Mesenchymal stem cell (in vitro differentiated cells and primary cell): ENCODE measurements at regions not wholly inside any gene's neighbourhood (a gene's known extent, or its start where the extent isn't known, plus 50 kb on each side); places are given as distances from the start of the nearest gene placed in this dataset.
"Not testable (repeated sequence)": the region's sequence is repeated elsewhere in the genome, so short reads cannot be mapped to it uniquely, and the experiment has no call there.

Experiments used
- DNase-seq: peaks from one replicate; pipeline ENCODE4 v3.0.0-alpha.2; 2013
- H2AFZ ChIP-seq: one replicate; pipeline ENCODE4 v1.6.1; 2013; ENCODE audit warnings: low read depth, mild to moderate bottlenecking, control low read depth, inconsistent platforms, low read length, moderate library complexity
- H2AK5ac ChIP-seq: 2 replicates; pipeline ENCODE4 v1.6.1; 2013; ENCODE audit warnings: low read length, moderate library complexity, mild to moderate bottlenecking, inconsistent platforms; ENCODE audit not compliant: severe bottlenecking
- H2BK120ac ChIP-seq: one replicate; pipeline ENCODE4 v1.6.1; 2013; ENCODE audit warnings: low read depth, mild to moderate bottlenecking, inconsistent platforms, low read length, moderate library complexity
- H2BK12ac ChIP-seq, 2 experiments: one replicate each; pipeline ENCODE4 v1.6.1; 2013; ENCODE audit warnings: inconsistent platforms in 2 of 2, low read length in 2 of 2, mild to moderate bottlenecking in 2 of 2, moderate library complexity in 2 of 2, control low read depth in 1 of 2
- H2BK15ac ChIP-seq: one replicate; pipeline ENCODE4 v1.6.1; 2013; ENCODE audit warnings: mild to moderate bottlenecking, low read depth, inconsistent platforms; ENCODE audit not compliant: poor library complexity, severe bottlenecking
- H2BK5ac ChIP-seq: 2 replicates; pipeline ENCODE4 v1.6.1; 2013; ENCODE audit warnings: low read depth, mild to moderate bottlenecking, low read length, control low read depth, inconsistent platforms; ENCODE audit not compliant: poor library complexity, severe bottlenecking
- H3K14ac ChIP-seq, 2 experiments: one replicate each; pipeline ENCODE4 v1.6.1; 2013; ENCODE audit warnings: inconsistent platforms in 2 of 2, low read length in 2 of 2, control low read depth in 1 of 2, mild to moderate bottlenecking in 1 of 2, moderate library complexity in 1 of 2
- H3K18ac ChIP-seq, 2 experiments: one replicate each; pipeline ENCODE4 v1.6.1; 2013; ENCODE audit warnings: inconsistent platforms in 2 of 2, low read length in 2 of 2, control low read depth in 1 of 2, low read depth in 1 of 2, mild to moderate bottlenecking in 1 of 2
- H3K23ac ChIP-seq, 2 experiments: one replicate each; pipeline ENCODE4 v1.6.1; 2013; ENCODE audit warnings: inconsistent platforms in 2 of 2, low read length in 2 of 2, mild to moderate bottlenecking in 2 of 2, moderate library complexity in 2 of 2, control low read depth in 1 of 2
- H3K27ac ChIP-seq: 2 replicates; pipeline ENCODE4 v1.5.1; 2013; ENCODE audit warnings: mild to moderate bottlenecking, moderate library complexity, low read length, control low read depth, inconsistent platforms; ENCODE audit not compliant: poor library complexity, severe bottlenecking
- H3K27me3 ChIP-seq, 2 experiments: 2 replicates each; pipeline versions ENCODE4 v1.6.1 to v1.7.0; 2013; ENCODE audit warnings: low read length in 2 of 2, mild to moderate bottlenecking in 2 of 2, moderate library complexity in 2 of 2, control low read depth in 1 of 2, inconsistent platforms in 1 of 2; ENCODE audit not compliant: control insufficient read depth in 1 of 2, insufficient read depth in 1 of 2
- H3K36me3 ChIP-seq, 2 experiments: 2 replicates each; pipeline versions ENCODE4 v1.6.1 to v1.7.0; 2013; ENCODE audit warnings: low read length in 2 of 2, control low read depth in 1 of 2, inconsistent platforms in 1 of 2, low read depth in 1 of 2, mild to moderate bottlenecking in 1 of 2; ENCODE audit not compliant: insufficient read depth in 2 of 2, control insufficient read depth in 1 of 2
- H3K4ac ChIP-seq, 2 experiments: one replicate each; pipeline ENCODE4 v1.6.1; 2013; ENCODE audit warnings: inconsistent platforms in 2 of 2, low read length in 2 of 2, mild to moderate bottlenecking in 2 of 2, moderate library complexity in 2 of 2, control low read depth in 1 of 2, low read depth in 1 of 2
- H3K4me1 ChIP-seq: 2 replicates; pipeline ENCODE4 v1.6.1; 2013; ENCODE audit warnings: low read depth, low read length, control low read depth; ENCODE audit not compliant: control insufficient read depth, insufficient read depth
- H3K4me2 ChIP-seq: 2 replicates; pipeline ENCODE4 v1.6.1; 2013; ENCODE audit warnings: low read length, mild to moderate bottlenecking, inconsistent platforms; ENCODE audit not compliant: poor library complexity, severe bottlenecking
- H3K4me3 ChIP-seq, 2 experiments: 2 replicates each; pipeline versions ENCODE4 v1.5.1 to v1.7.0; 2013; ENCODE audit warnings: low read length in 2 of 2, mild to moderate bottlenecking in 2 of 2, control low read depth in 1 of 2, low read depth in 1 of 2; ENCODE audit not compliant: insufficient read depth in 1 of 2
- H3K79me1 ChIP-seq: replicated peaks from 2 replicates; pipeline ENCODE4 v1.6.1; 2013; ENCODE audit warnings: mild to moderate bottlenecking, control low read depth, low read length, inconsistent platforms; ENCODE audit not compliant: poor library complexity, severe bottlenecking
- H3K9ac ChIP-seq: 2 replicates; pipeline ENCODE4 v1.7.0; 2013; ENCODE audit warnings: mild to moderate bottlenecking, low read length, moderate library complexity
- H3K9me3 ChIP-seq: 2 replicates; pipeline ENCODE4 v1.7.0; 2013; ENCODE audit warnings: mild to moderate bottlenecking, low read length; ENCODE audit not compliant: control insufficient read depth
- H4K8ac ChIP-seq: one replicate; pipeline ENCODE4 v1.6.1; 2013; ENCODE audit warnings: inconsistent platforms, mild to moderate bottlenecking, low read length, moderate library complexity
- H4K91ac ChIP-seq: one replicate; pipeline ENCODE4 v1.6.1; 2013; ENCODE audit warnings: mild to moderate bottlenecking, low read length, inconsistent platforms
- WGBS: methylation state at CpG from one replicate; pipeline ENCODE4 v1.1.7; 2013; ENCODE audit warnings: mixed read lengths; 5-methylcytosine and 5-hydroxymethylcytosine counted together

DNA sequence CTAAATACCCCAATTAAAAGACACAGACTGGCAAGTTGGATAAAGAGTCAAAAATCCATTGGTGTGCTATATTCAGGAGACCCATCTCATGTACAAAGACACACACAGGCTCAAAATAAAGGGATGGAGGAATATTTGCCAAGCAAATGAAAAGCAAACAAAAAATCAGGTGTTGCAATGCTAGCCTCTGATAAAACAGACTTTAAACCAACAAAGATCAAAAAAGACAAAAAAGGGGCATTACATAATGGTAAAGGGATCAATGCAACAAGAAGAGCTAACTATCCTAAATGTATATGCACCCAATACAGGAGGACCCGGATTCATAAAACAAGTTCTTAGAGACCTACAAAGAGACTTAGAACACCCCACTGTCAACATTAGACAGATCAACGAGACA, 177.4 kb downstream of the RAMP3 start:
- H3K27ac ChIP-seq, H4K8ac ChIP-seq, DNase-seq, H3K23ac ChIP-seq, H3K36me3 ChIP-seq, H3K14ac ChIP-seq, H2BK5ac ChIP-seq, H3K79me1 ChIP-seq, H2BK12ac ChIP-seq, H3K18ac ChIP-seq, H3K9ac ChIP-seq, H3K4me3 ChIP-seq, H2BK120ac ChIP-seq, H2AFZ ChIP-seq, H3K4me2 ChIP-seq, H2AK5ac ChIP-seq, H2BK15ac ChIP-seq, H3K4me1 ChIP-seq, H3K27me3 ChIP-seq, H3K4ac ChIP-seq, H4K91ac ChIP-seq: not testable (repeated sequence)
- H3K9me3 ChIP-seq, result peaks cover 13% of the 10 kb centered on the region
- WGBS, result 72% methylated on average over 2 of the region's 2 CpGs

- Histone ChIP-seq H2BK120ac (no peak overlapping the region), H3K36me3 (no peaks in the 10 kb centered on the region), H2AFZ (no peak overlapping the region), H3K9ac (no peak overlapping the region), H2BK5ac (no peak overlapping the region), H3K27ac (no peak overlapping the region), H4K91ac (no peak overlapping the region), H3K27me3 (peaks cover 4 to 7% of the 10 kb centered on the region in 2 experiments), H3K18ac (no peak overlapping the region), H3K23ac (no peak overlapping the region), H3K4ac (no peak overlapping the region), H3K14ac (no peak overlapping the region), H3K4me1 (no peaks in the 10 kb centered on the region), H2BK12ac (no peak overlapping the region), H4K8ac (no peak overlapping the region), H3K4me3 (no peak overlapping the region), H2AK5ac (no peak overlapping the region), H3K9me3 (no peaks in the 10 kb centered on the region), H3K79me1 (no peaks in the 10 kb centered on the region), H3K4me2 (no peak overlapping the region), H2BK15ac (no peak overlapping the region)
- DNase-seq, result no peak
- WGBS, result 63% methylated on average over 5 of the region's 5 CpGs
Observed at GRCh38 chr7:45342236-45342635, 184.6 kb downstream of the RAMP3 start.

DNA sequence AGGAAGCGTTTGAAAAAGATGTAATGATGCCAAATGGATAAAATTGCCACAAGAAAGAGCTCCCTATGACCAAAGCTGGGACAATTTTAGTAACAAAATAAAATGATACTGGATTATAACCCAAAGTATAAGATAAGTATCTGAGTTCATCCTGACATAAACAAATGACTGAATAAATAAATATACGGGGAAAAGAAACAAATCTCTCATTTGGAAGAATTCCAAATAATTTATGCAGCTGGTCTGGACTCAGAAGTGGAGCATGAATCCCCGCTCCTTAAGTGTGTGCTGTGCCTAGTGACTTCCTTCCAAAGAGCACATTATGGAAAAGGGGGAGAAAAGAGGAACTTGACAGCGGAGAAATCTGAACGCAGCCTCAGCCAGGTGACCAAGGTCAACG, 186.2 kb downstream of the RAMP3 start:
- H2AFZ ChIP-seq, result no peak overlapping the region
- no peak overlapping the region for H3K23ac ChIP-seq
- H3K36me3 ChIP-seq, result no peaks in the 10 kb centered on the region
- H2AK5ac ChIP-seq, result no peak overlapping the region
- H3K4me2 ChIP-seq, result no peak overlapping the region
- H2BK15ac ChIP-seq, result no peak overlapping the region
- H3K14ac ChIP-seq, result no peak overlapping the region
- H3K27me3 ChIP-seq, result peaks cover 4 to 7% of the 10 kb centered on the region in 2 experiments
- no peaks in the 10 kb centered on the region for H3K79me1 ChIP-seq
- no peak overlapping the region for H2BK120ac ChIP-seq
- no peak overlapping the region for H3K4ac ChIP-seq
- H3K9me3 ChIP-seq, result no peaks in the 10 kb centered on the region
- no peak overlapping the region for H4K8ac ChIP-seq
- WGBS, result 68% methylated on average over 6 of the region's 6 CpGs
- no peak overlapping the region for H2BK12ac ChIP-seq
- no peak overlapping the region for H3K9ac ChIP-seq
- H4K91ac ChIP-seq, result no peak overlapping the region
- no peak overlapping the region for H3K4me3 ChIP-seq
- no peak overlapping the region for H3K27ac ChIP-seq
- no peak overlapping the region for H2BK5ac ChIP-seq
- no peak for DNase-seq
- H3K18ac ChIP-seq, result no peak overlapping the region
- no peaks in the 10 kb centered on the region for H3K4me1 ChIP-seq

DNA sequence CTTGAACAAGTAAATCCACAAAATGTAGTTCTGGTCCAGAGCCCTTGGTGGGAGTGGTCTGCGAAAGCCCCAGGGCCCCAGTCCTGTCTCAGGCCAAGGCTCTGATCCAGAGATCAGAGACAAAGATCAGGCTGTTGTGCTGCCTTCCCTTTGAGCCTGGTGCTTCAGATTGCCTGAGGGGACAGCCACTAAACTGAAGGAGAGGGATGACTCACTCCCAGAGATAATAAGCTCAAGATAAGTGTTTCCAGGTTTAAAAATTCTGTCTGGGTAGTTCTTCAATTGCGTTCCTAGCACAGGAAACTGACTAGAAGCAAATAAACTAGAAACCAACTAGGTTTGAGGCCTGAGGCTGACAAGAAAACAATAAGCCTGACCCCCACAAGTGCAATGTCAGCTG, 190.2 kb downstream of the RAMP3 start:
- Histone ChIP-seq H3K14ac (no peak overlapping the region), H2BK15ac (no peak overlapping the region), H4K8ac (no peak overlapping the region), H2AK5ac (no peak overlapping the region), H2BK12ac (no peak overlapping the region), H3K23ac (no peak overlapping the region), H3K18ac (no peak overlapping the region), H3K9me3 (no peaks in the 10 kb centered on the region), H3K4ac (no peak overlapping the region), H3K27me3 (peaks cover 0 to 7% of the 10 kb centered on the region in 2 experiments), H3K4me3 (no peak overlapping the region), H3K27ac (no peak overlapping the region), H4K91ac (no peak overlapping the region), H2AFZ (no peak overlapping the region), H3K9ac (no peak overlapping the region), H2BK5ac (no peak overlapping the region), H3K4me1 (no peaks in the 10 kb centered on the region), H2BK120ac (no peak overlapping the region), H3K4me2 (no peak overlapping the region), H3K79me1 (no peaks in the 10 kb centered on the region), H3K36me3 (no peaks in the 10 kb centered on the region)
- 44% methylated on average over 2 of the region's 2 CpGs for WGBS
- no peak for DNase-seq
